ENCODE measurements at regions not wholly inside any gene's neighbourhood (a gene's known extent, or its start where the extent isn't known, plus 50 kb on each side); places are given as distances from the start of the nearest gene placed in this dataset.

DNA sequence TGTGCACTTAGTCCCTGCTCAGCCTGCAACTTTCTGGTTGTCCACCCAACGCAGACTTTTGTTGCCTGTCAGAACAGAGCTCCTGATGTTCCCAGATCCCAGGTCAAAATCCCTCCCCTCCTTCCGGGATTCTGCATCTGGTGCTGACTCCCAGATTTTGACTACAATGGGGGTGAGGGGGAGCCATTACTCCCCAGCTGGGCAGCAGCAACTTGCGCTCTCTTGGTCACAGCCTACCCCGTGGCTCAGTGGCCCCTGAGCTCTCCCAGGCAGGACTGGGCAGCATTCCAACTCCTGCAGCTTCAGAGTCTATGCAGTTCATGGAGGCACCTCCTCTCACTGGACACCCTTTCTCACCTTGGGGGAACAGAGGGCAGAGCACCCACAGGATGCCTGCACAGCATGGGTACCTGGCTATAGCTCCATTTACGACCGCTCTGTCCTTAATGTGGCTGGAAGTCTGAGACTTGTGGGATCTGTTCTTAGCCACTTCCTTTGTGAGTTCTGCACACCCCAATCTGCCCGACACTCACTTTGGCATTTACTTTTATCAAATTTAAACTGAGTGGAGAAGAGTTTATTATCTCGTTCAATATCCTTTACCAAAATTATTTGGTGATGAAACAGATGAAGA is 545.5 kb upstream of the MGMT start:
- no peak for FAIRE-seq

DNA sequence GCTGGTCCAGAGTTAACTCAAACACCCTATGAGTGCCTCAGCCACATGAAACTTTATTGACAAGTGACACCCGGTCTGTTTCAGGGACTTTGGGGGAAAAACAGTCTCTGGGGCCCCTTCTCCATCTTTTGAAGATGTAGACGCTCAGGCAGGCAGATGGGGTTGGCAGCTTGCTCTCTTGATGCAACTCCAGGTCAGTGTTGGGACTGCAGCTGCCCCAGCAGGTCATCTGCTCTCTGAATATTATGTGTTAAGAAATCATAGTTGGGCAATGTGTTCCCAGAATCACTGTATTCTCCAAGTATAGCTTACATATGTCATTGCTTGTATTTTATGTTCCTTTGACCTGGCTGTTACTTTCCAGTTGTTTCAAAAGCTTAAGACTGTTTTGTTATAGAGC is 544.9 kb upstream of the MGMT start:
- FAIRE-seq, result no peak

- FAIRE-seq, result no peak
These were observed 544.3 kb upstream of the MGMT start for GRCh38 chr10:128922619-128923196.

DNA sequence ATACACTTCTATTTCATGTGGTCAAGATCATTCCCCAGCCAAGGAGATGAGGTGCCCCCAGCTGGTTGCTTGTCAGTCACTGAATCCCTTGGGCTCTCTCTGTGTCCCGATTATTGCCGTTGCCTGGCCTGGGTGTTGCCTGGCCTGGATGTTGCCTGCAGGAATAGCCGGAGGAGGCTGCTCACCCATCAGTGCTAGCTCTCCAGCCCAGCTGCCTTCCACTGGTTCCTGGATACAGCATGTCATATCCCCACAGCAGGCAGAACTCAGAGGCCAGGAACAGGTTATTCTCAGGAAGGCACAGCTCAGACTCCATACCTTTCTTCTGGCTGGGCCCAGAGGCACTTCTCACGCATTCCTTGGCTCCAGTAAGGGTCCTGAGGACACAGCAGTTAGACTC is 542.1 kb upstream of the MGMT start:
- no peak for FAIRE-seq

DNA sequence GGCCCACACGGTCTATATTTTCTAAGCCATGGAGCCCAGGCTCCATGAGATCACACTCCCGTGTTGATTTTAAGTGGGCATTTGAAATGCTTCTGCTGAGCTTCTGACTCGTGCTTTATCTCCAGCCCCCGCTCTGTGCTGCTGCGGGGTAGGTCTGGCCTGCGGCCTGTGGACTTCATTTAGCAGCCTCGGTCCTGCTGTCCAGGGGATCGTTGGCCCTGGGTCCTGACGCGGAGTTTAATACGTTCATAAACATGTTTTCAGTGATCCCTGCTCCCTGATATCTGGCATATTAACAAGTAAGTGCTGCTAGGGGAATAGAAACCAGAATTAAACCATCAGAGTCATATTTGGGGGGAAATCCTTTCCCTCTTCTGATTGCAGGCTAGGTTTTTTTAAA is 540.3 kb upstream of the MGMT start:
- no peak for FAIRE-seq

- no peak for FAIRE-seq
These were observed 539.4 kb upstream of the MGMT start for GRCh38 chr10:128927497-128928161.

GRCh38 chr10:128928231-128928836 is 538.7 kb upstream of the MGMT start:
- no peak for FAIRE-seq

GRCh38 chr10:128929131-128929530 is 537.9 kb upstream of the MGMT start:
- FAIRE-seq, result no peak

DNA sequence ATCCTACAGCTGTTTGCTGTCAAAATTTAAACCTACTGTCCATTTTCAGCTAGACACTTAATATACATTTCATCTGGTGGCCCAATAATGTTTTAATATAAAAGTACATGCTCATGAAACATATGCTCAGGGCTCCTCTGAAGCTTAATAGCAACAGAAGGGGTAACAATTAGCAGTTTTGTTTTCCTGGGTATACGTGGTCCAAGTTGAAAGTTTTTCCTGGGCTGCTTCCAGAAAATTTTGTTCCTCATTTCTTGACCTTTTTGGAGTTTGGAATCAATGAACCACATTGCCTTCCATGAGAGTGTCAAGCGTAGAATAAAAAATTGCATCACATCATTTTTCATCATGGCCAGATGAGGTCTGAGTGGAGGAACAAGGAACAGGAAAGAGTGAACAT is 537.3 kb upstream of the MGMT start:
- no peak for FAIRE-seq

DNA sequence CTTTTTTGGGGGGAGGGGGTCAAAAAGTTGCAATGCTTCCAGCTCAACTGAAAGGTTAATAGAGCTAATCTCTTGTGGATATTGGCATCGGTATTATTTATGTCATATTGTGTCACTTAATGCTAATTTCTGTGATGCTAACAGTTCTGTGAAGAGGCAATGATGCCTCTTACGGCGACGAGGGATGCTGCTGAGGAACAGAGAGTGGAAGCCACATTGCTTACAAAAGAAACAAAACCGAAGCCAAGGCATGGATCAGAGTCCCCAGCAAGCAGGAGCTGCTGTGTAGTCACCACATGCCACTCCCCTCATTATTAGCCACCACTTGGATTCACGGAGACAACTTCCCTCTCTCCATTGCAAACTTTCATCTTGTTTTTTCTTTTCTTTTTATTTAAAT is 536.5 kb upstream of the MGMT start:
- FAIRE-seq, result no peak

DNA sequence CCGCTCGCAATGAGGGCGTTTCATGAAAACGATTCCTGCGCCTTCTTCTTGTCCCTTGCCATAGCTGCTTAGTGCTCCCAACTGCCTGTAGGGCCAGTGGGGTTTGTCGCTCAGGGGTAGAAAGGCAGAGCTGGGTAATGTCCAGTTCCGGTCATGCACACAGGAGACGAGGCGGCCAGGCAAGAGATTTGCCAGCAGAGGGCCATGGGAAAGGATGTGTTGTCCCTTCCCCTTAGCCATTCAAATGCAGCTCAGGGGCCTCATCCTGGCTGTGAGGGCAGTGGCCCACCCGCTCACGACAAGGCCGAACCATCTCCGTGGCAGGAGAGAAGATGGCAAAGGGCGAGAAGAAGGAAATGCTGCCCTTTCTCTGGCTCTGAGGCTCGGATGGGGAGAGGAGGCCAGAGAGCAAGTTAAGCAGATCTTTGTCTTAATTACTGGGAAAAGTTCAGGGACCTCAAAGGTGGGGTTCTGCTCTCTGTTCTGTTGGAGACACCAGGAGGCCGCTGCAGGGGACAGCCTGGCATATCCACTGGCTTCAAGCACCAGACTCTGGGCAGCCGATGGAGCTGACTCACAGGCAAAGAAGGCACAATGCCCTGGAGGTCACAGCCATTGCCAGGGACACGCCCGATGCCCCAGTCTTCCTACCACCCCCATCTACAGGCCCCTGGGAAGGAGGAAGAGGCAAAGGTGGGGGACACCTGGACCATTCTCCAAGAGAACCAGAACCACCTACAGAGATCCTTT is 534.8 kb upstream of the MGMT start:
- no peak for FAIRE-seq

- FAIRE-seq, result no peak
These were observed 532.5 kb upstream of the MGMT start for GRCh38 chr10:128934492-128934891.

DNA sequence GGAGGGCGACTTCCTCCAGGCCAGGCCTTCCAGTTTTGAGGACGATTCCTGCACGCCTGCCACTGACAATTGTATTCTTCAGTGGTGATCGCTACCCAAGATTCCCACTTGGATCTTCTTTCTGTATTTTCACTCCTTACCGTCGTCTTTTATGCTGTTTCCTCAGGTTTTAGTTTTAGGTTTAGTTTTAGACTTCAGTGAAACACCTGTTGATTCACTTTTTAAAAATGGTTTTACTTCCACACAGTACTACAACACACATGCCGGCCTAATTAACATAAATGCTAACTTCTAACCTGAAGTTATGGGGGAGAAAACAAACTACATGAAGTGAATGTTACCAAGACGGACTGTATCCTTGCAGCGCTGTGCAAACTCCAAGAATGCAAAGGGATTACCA is 530.6 kb upstream of the MGMT start:
- FAIRE-seq, result no peak

DNA sequence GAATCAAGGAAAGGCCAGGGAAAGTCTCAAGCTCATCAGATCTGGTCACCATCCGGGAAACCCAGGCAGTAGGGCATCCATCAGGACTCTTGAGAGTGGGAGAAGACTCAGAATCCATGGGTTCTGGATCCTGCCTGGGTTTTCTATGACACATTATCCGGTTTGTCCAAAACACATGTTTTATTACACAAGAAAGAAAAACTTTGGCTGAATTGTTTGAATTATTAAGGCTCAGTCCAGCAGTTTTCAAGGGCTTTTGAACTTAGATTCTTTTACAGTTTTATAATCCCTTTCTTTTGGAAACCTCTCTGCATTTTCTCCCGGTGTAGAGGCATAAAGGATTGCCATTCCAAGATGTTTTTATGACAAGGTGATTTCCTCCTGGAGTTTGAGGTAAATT is 528.5 kb upstream of the MGMT start:
- no peak for FAIRE-seq

- FAIRE-seq, result no peak
These were observed 527.0 kb upstream of the MGMT start for GRCh38 chr10:128940081-128940480.

DNA sequence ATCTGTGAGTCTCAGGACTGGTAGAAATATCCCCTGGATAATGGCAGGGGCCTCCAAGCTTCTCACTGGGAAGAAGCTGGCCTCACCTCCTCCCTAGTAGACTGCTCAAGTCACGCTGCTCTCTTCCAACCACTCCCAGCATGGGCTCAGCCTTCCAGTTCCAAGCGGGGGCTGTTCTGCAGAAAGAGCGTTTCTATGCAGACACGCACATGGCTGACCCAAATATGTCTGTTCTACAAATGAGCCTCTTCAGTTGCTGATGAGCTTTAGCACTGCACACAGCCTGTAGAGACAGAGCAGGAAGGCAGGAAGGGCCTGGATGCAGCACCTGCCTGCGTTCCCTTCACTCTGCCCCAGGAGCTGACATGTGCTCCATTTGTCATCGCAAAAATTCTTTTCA is 523.9 kb upstream of the MGMT start:
- FAIRE-seq, result no peak

DNA sequence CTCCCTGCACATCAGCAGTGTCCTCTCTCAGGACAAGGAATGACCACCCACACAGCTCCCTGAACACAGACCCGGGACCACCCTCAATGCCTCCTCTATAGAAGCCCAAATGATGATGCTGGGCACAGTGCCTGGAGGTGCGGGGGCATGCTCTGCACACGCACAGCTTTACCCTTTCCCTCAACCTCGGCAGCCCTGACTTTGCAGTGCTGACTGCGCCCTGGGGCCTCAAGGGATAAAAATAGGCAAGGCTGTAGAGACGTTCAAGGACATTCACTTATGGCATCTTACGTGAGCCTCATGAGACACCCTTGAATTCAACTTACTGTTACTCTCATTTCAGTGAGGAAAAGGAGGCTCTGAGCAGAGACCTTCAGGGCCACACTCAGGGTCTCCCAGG is 521.6 kb upstream of the MGMT start:
- FAIRE-seq, result no peak

GRCh38 chr10:128950159-128950915 is 516.7 kb upstream of the MGMT start:
- no peak for FAIRE-seq

GRCh38 chr10:128950916-128951275 is 516.1 kb upstream of the MGMT start:
- FAIRE-seq, result no peak

GRCh38 chr10:128952856-128953255 is 514.2 kb upstream of the MGMT start:
- FAIRE-seq, result no peak

- no peak for FAIRE-seq
These were observed 510.9 kb upstream of the MGMT start for GRCh38 chr10:128956149-128956548.

- no peak for FAIRE-seq
These were observed 509.8 kb upstream of the MGMT start for GRCh38 chr10:128957221-128957620.

All from A204.1 (cell line).